HEK293 (cell line): ENCODE measurements at regions not wholly inside any gene's neighbourhood (a gene's known extent, or its start where the extent isn't known, plus 50 kb on each side); places are given as distances from the start of the nearest gene placed in this dataset.

ENCODE experiments used
- CTCF ChIP-seq: fragments of 450-650 bp; formaldehyde crosslinking; IDR thresholded peaks from 2 replicates; pipeline ENCODE4 v1.5.1; 2016; ENCODE audit warnings: missing biosample characterization, missing genetic modification characterization
- KLF10 ChIP-seq: fragments of 450-650 bp; IDR thresholded peaks from 2 replicates; pipeline ENCODE4 v1.5.1; 2018; ENCODE audit warnings: missing biosample characterization, mild to moderate bottlenecking, missing genetic modification characterization
- REST ChIP-seq: fragments of 450-650 bp; formaldehyde crosslinking; IDR thresholded peaks from 2 replicates; pipeline ENCODE4 v1.5.1; 2016; ENCODE audit warnings: missing biosample characterization, missing genetic modification characterization
- YY1 ChIP-seq: fragments of 450-650 bp; formaldehyde crosslinking; IDR thresholded peaks from 2 replicates; pipeline ENCODE4 v1.5.1; 2018; ENCODE audit warnings: missing biosample characterization, missing genetic modification characterization
- ZNF121 ChIP-seq: fragments of 450-650 bp; formaldehyde crosslinking; IDR thresholded peaks from 2 replicates; pipeline ENCODE4 v1.5.1; 2016; ENCODE audit warnings: missing biosample characterization, missing genetic modification characterization
- ZNF184 ChIP-seq: fragments of 450-650 bp; IDR thresholded peaks from 2 replicates; pipeline ENCODE4 v1.5.1; 2018; ENCODE audit warnings: missing biosample characterization, mild to moderate bottlenecking, missing genetic modification characterization
- ZNF48 ChIP-seq: fragments of 450-650 bp; formaldehyde crosslinking; IDR thresholded peaks from 2 replicates; pipeline ENCODE4 v1.5.1; 2016; ENCODE audit warnings: missing biosample characterization, missing genetic modification characterization
- ZNF544 ChIP-seq: fragments of 450-650 bp; formaldehyde crosslinking; IDR thresholded peaks from 2 replicates; pipeline ENCODE4 v1.5.0; 2017; ENCODE audit warnings: missing biosample characterization, missing genetic modification characterization
- ZNF549 ChIP-seq: fragments of 450-650 bp; IDR thresholded peaks from 2 replicates; pipeline ENCODE4 v1.5.1; 2018; ENCODE audit warnings: missing biosample characterization, missing genetic modification characterization, mild to moderate bottlenecking, inconsistent platforms, moderate library complexity
- TF ChIP-seq, protein P1 (sequence below): fragments of 450-650 bp; formaldehyde crosslinking; IDR thresholded peaks from 2 replicates; pipeline ENCODE4 v1.5.1; 2016; ENCODE audit warnings: missing biosample characterization, missing genetic modification characterization

GRCh38 chr3:18097473-18097872, 327.7 kb downstream of the SATB1 start:
- no peak for TF ChIP-seq CTCF (tag by site-specific recombination)
- no peak for TF ChIP-seq ZNF184 (tag by site-specific recombination)
- TF ChIP-seq ZNF549 (tag by site-specific recombination) = no peak
- no peak for TF ChIP-seq YY1
- no peak for TF ChIP-seq ZNF544 (tag by site-specific recombination)
- TF ChIP-seq, protein P1, sequence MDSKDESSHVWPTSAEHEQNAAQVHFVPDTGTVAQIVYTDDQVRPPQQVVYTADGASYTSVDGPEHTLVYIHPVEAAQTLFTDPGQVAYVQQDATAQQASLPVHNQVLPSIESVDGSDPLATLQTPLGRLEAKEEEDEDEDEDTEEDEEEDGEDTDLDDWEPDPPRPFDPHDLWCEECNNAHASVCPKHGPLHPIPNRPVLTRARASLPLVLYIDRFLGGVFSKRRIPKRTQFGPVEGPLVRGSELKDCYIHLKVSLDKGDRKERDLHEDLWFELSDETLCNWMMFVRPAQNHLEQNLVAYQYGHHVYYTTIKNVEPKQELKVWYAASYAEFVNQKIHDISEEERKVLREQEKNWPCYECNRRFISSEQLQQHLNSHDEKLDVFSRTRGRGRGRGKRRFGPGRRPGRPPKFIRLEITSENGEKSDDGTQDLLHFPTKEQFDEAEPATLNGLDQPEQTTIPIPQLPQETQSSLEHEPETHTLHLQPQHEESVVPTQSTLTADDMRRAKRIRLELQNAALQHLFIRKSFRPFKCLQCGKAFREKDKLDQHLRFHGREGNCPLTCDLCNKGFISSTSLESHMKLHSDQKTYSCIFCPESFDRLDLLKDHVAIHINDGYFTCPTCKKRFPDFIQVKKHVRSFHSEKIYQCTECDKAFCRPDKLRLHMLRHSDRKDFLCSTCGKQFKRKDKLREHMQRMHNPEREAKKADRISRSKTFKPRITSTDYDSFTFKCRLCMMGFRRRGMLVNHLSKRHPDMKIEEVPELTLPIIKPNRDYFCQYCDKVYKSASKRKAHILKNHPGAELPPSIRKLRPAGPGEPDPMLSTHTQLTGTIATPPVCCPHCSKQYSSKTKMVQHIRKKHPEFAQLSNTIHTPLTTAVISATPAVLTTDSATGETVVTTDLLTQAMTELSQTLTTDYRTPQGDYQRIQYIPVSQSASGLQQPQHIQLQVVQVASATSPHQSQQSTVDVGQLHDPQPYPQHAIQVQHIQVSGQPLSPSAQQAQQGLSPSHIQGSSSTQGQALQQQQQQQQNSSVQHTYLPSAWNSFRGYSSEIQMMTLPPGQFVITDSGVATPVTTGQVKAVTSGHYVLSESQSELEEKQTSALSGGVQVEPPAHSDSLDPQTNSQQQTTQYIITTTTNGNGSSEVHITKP = no peak
- no peak for TF ChIP-seq ZNF48 (tag by site-specific recombination)
- TF ChIP-seq REST (tag by site-specific recombination) = no peak
- no peak for TF ChIP-seq ZNF121 (tag by site-specific recombination)
- no peak for TF ChIP-seq KLF10 (tag by site-specific recombination)
